HG03342 (cell line): ENCODE measurements at regions not wholly inside any gene's neighbourhood (a gene's known extent, or its start where the extent isn't known, plus 50 kb on each side); places are given as distances from the start of the nearest gene placed in this dataset.

ENCODE experiments used
- ATAC-seq: cut with Tn5 transposase; IDR thresholded peaks from one replicate; pipeline ENCODE4 v1.9.1; 2021; ENCODE audit warnings: mild to moderate bottlenecking, moderate library complexity; ENCODE audit not compliant: unreplicated experiment

GRCh38 chr14:50056435-50056834 lies 59.9 kb downstream of the VCPKMT start:
- ATAC-seq, result no peak

GRCh38 chr14:50057331-50057730 lies 59.0 kb downstream of the VCPKMT start:
- ATAC-seq, result no peak

GRCh38 chr14:50058113-50058512 lies 58.3 kb downstream of the VCPKMT start:
- no peak for ATAC-seq
